ENCODE measurements at regions not wholly inside any gene's neighbourhood (a gene's known extent, or its start where the extent isn't known, plus 50 kb on each side); places are given as distances from the start of the nearest gene placed in this dataset.
"Not testable (repeated sequence)": the region's sequence is repeated elsewhere in the genome, so short reads cannot be mapped to it uniquely, and the experiment has no call there.

GRCh38 chr10:52500476-52500875 lies 186.4 kb downstream of the DKK1 start:
- Histone ChIP-seq H3K4me2 (no peak overlapping the region), H3K4me1 (no peaks in the 10 kb centered on the region), H3K27me3 (no peaks in the 10 kb centered on the region), H3K4me3 (no peak overlapping the region), H3K36me3 (peaks cover 0 to 9% (median 0%) of the 10 kb centered on the region in 11 experiments; a peak in 4 of 22 replicates), H3K9me3 (replicated peaks in 1 of 11) (peaks cover 25 to 50% (median 43%) of the 10 kb centered on the region in 11 experiments), H3K9ac (no peak overlapping the region), H3K27ac (no peak overlapping the region), H4K20me1 (no peaks in the 10 kb centered on the region)
- TF ChIP-seq Cebpa-rat (IDR thresholded peaks at IDR 0.05): no peak

GRCh38 chr10:52502237-52502636 lies 188.2 kb downstream of the DKK1 start:
- H3K9ac ChIP-seq: no peak overlapping the region
- H3K9me3 ChIP-seq (replicated peaks in 1 of 11): peaks cover 40 to 67% (median 53%) of the 10 kb centered on the region in 11 experiments
- peaks cover 0 to 10% (median 0%) of the 10 kb centered on the region in 11 experiments; a peak in 4 of 22 replicates for H3K36me3 ChIP-seq
- H3K4me1 ChIP-seq: no peaks in the 10 kb centered on the region
- no peak for TF ChIP-seq Cebpa-rat (IDR thresholded peaks at IDR 0.05)
- no peaks in the 10 kb centered on the region for H3K27me3 ChIP-seq
- no peak overlapping the region for H3K27ac ChIP-seq
- no peaks in the 10 kb centered on the region for H4K20me1 ChIP-seq
- no peak overlapping the region for H3K4me2 ChIP-seq
- no peak overlapping the region for H3K4me3 ChIP-seq

GRCh38 chr10:52505341-52505740 lies 191.3 kb downstream of the DKK1 start:
- H3K27ac ChIP-seq, H3K27me3 ChIP-seq, H3K36me3 ChIP-seq, H4K20me1 ChIP-seq, H3K4me2 ChIP-seq, H3K9ac ChIP-seq, H3K4me1 ChIP-seq, H3K4me3 ChIP-seq: not testable (repeated sequence)
- H3K9me3 ChIP-seq (replicated peaks in 1 of 11): peaks cover 54 to 73% (median 67%) of the 10 kb centered on the region in 11 experiments

GRCh38 chr10:52514481-52514880 lies 200.4 kb downstream of the DKK1 start:
- no peak for TF ChIP-seq Cebpa-rat (IDR thresholded peaks at IDR 0.05)
- Histone ChIP-seq H3K9ac (no peak overlapping the region), H3K36me3 (peaks cover 0 to 16% (median 0%) of the 10 kb centered on the region in 11 experiments; a peak in 3 of 22 replicates), H3K4me3 (no peak overlapping the region), H3K27ac (no peak overlapping the region), H3K9me3 (replicated peaks in 1 of 11) (peaks cover 43 to 51% (median 49%) of the 10 kb centered on the region in 11 experiments), H4K20me1 (no peaks in the 10 kb centered on the region), H3K4me1 (peaks cover 0 to 11% (median 8%) of the 10 kb centered on the region in 10 experiments; a peak in 12 of 20 replicates), H3K27me3 (no peaks in the 10 kb centered on the region), H3K4me2 (no peak overlapping the region)

GRCh38 chr10:52517012-52517411 lies 202.9 kb downstream of the DKK1 start:
- peak overlapping the region in 8 of 11 experiments; percentile 5 to 52 (median 20); a peak in 12 of 22 replicates for H3K4me2 ChIP-seq
- H3K4me1 ChIP-seq: peaks cover 0 to 11% (median 8%) of the 10 kb centered on the region in 10 experiments; a peak in 12 of 20 replicates
- H3K4me3 ChIP-seq: no peak overlapping the region
- H3K36me3 ChIP-seq: peaks cover 0 to 1% (median 0%) of the 10 kb centered on the region in 11 experiments; a peak in 1 of 22 replicates
- H3K9me3 ChIP-seq (replicated peaks in 1 of 11): peaks cover 20 to 30% (median 25%) of the 10 kb centered on the region in 11 experiments
- H3K27ac ChIP-seq: 0 out of 22 replicates have a peak overlapping the region, but pooled peaks of 1 of the 11 experiments have one; percentile 9
- TF ChIP-seq Cebpa-rat (IDR thresholded peaks at IDR 0.05): no peak
- H3K27me3 ChIP-seq: no peaks in the 10 kb centered on the region
- no peaks in the 10 kb centered on the region for H4K20me1 ChIP-seq
- H3K9ac ChIP-seq: peak overlapping the region in 2 of 11 experiments; percentile 39 to 40; a peak in 1 of 22 replicates

GRCh38 chr10:52523696-52524095 lies 209.6 kb downstream of the DKK1 start:
- H3K4me2 ChIP-seq: no peak overlapping the region
- H3K4me1 ChIP-seq: no peaks in the 10 kb centered on the region
- peaks cover 0 to 6% (median 0%) of the 10 kb centered on the region in 11 experiments; a peak in 1 of 22 replicates for H3K9me3 ChIP-seq (replicated peaks in 1 of 11)
- TF ChIP-seq Cebpa-rat (IDR thresholded peaks at IDR 0.05): no peak
- no peaks in the 10 kb centered on the region for H3K27me3 ChIP-seq
- no peaks in the 10 kb centered on the region; a peak in 1 of 22 replicates for H3K36me3 ChIP-seq
- no peak overlapping the region for H3K27ac ChIP-seq
- no peak overlapping the region for H3K9ac ChIP-seq
- H4K20me1 ChIP-seq: no peaks in the 10 kb centered on the region
- H3K4me3 ChIP-seq: no peak overlapping the region

- no peaks in the 10 kb centered on the region for H4K20me1 ChIP-seq
- H3K4me1 ChIP-seq: no peaks in the 10 kb centered on the region
- no peak overlapping the region for H3K27ac ChIP-seq
- no peaks in the 10 kb centered on the region; a peak in 1 of 22 replicates for H3K36me3 ChIP-seq
- H3K27me3 ChIP-seq: no peaks in the 10 kb centered on the region
- no peak overlapping the region for H3K9ac ChIP-seq
- TF ChIP-seq Cebpa-rat (IDR thresholded peaks at IDR 0.05): no peak
- H3K4me2 ChIP-seq: no peak overlapping the region
- H3K4me3 ChIP-seq: no peak overlapping the region
- 0 out of 22 replicates have a peak, but pooled peaks cover 0 to 2% (median 0%) of the 10 kb centered on the region in 11 experiments for H3K9me3 ChIP-seq (replicated peaks in 1 of 11)
Measured at GRCh38 chr10:52525761-52526160, 211.7 kb downstream of the DKK1 start.

GRCh38 chr10:52526251-52526823 lies 212.3 kb downstream of the DKK1 start:
- no peaks in the 10 kb centered on the region for H4K20me1 ChIP-seq
- no peak overlapping the region for H3K9ac ChIP-seq
- no peaks in the 10 kb centered on the region for H3K4me1 ChIP-seq
- no peaks in the 10 kb centered on the region for H3K9me3 ChIP-seq (replicated peaks in 1 of 11)
- no peak overlapping the region for H3K27ac ChIP-seq
- H3K27me3 ChIP-seq: no peaks in the 10 kb centered on the region
- no peak overlapping the region for H3K4me2 ChIP-seq
- H3K36me3 ChIP-seq: no peaks in the 10 kb centered on the region; a peak in 1 of 22 replicates
- H3K4me3 ChIP-seq: no peak overlapping the region
- TF ChIP-seq Cebpa-rat (IDR thresholded peaks at IDR 0.05): no peak

- Histone ChIP-seq H3K27me3 (no peaks in the 10 kb centered on the region), H3K4me2 (no peak overlapping the region), H4K20me1 (no peaks in the 10 kb centered on the region), H3K4me3 (no peak overlapping the region), H3K36me3 (no peaks in the 10 kb centered on the region), H3K9me3 (replicated peaks in 1 of 11) (peaks cover 0 to 3% (median 0%) of the 10 kb centered on the region in 11 experiments; a peak in 1 of 22 replicates), H3K4me1 (no peaks in the 10 kb centered on the region), H3K9ac (no peak overlapping the region), H3K27ac (no peak overlapping the region)
- TF ChIP-seq Cebpa-rat (IDR thresholded peaks at IDR 0.05): no peak
Measured at GRCh38 chr10:52532650-52533290, 218.7 kb downstream of the DKK1 start.
